ENCODE measurements at regions not wholly inside any gene's neighbourhood (a gene's known extent, or its start where the extent isn't known, plus 50 kb on each side); places are given as distances from the start of the nearest gene placed in this dataset.

DNA sequence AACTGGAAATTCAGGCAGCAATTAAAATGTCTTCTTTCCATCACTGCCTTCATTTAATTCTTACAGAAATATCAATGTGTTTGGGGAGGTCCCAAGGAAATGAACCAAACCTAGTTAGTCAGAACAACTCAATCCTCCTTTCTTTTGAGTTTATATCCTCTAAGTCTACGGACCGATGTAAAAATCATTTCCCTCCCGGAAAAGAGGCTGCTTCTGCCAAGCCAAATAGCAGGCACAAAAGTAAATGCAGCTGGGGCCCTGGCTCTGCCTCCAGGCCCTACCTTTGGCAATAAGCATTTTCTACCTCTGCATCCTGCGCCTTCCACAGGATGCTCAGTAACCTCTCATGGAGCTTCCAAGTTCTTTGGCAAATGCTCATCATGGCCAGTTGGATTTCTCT, 122.5 kb upstream of the COL8A1 start:
- no peaks in the 10 kb centered on the region for H3K9me3 ChIP-seq (ENCODE audit: low read length)
- H3F3A ChIP-seq (ENCODE audit: insufficient read depth, low read length, poor library complexity, severe bottlenecking), result no peaks in the 10 kb centered on the region
- no peaks in the 10 kb centered on the region for H3K27me3 ChIP-seq (ENCODE audit: insufficient read depth, low read depth, low read length)
- H2AFZ ChIP-seq (ENCODE audit: low read depth, low read length), result no peak overlapping the region
- no peak overlapping the region for H3K4me3 ChIP-seq (ENCODE audit: low read length)
- no peaks in the 10 kb centered on the region for H4K20me1 ChIP-seq (ENCODE audit: insufficient read depth)
- H3K27ac ChIP-seq (ENCODE audit: low read length), result no peak overlapping the region
- no peak overlapping the region for H3K4me2 ChIP-seq (ENCODE audit: low read length)
- H3K9ac ChIP-seq (ENCODE audit: low read length), result no peak overlapping the region
- no peaks in the 10 kb centered on the region for H3K36me3 ChIP-seq (ENCODE audit: insufficient read depth, low read length)
- H3K9me2 ChIP-seq (ENCODE audit: insufficient read depth, low read length), result no peaks in the 10 kb centered on the region
- H3K79me2 ChIP-seq (replicated peaks; ENCODE audit: insufficient read depth, low read length), result no peaks in the 10 kb centered on the region
- no peak for TF ChIP-seq RAD21 (conservative IDR thresholded peaks at IDR 0.05)
- TF ChIP-seq EP300 (conservative IDR thresholded peaks at IDR 0.05; ENCODE audit: poor library complexity, severe bottlenecking), result no peak
- TF ChIP-seq, protein P1, sequence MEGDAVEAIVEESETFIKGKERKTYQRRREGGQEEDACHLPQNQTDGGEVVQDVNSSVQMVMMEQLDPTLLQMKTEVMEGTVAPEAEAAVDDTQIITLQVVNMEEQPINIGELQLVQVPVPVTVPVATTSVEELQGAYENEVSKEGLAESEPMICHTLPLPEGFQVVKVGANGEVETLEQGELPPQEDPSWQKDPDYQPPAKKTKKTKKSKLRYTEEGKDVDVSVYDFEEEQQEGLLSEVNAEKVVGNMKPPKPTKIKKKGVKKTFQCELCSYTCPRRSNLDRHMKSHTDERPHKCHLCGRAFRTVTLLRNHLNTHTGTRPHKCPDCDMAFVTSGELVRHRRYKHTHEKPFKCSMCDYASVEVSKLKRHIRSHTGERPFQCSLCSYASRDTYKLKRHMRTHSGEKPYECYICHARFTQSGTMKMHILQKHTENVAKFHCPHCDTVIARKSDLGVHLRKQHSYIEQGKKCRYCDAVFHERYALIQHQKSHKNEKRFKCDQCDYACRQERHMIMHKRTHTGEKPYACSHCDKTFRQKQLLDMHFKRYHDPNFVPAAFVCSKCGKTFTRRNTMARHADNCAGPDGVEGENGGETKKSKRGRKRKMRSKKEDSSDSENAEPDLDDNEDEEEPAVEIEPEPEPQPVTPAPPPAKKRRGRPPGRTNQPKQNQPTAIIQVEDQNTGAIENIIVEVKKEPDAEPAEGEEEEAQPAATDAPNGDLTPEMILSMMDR (IDR thresholded peaks at IDR 0.05; ENCODE audit: poor library complexity, severe bottlenecking), result no peak
- TF ChIP-seq, protein P2, sequence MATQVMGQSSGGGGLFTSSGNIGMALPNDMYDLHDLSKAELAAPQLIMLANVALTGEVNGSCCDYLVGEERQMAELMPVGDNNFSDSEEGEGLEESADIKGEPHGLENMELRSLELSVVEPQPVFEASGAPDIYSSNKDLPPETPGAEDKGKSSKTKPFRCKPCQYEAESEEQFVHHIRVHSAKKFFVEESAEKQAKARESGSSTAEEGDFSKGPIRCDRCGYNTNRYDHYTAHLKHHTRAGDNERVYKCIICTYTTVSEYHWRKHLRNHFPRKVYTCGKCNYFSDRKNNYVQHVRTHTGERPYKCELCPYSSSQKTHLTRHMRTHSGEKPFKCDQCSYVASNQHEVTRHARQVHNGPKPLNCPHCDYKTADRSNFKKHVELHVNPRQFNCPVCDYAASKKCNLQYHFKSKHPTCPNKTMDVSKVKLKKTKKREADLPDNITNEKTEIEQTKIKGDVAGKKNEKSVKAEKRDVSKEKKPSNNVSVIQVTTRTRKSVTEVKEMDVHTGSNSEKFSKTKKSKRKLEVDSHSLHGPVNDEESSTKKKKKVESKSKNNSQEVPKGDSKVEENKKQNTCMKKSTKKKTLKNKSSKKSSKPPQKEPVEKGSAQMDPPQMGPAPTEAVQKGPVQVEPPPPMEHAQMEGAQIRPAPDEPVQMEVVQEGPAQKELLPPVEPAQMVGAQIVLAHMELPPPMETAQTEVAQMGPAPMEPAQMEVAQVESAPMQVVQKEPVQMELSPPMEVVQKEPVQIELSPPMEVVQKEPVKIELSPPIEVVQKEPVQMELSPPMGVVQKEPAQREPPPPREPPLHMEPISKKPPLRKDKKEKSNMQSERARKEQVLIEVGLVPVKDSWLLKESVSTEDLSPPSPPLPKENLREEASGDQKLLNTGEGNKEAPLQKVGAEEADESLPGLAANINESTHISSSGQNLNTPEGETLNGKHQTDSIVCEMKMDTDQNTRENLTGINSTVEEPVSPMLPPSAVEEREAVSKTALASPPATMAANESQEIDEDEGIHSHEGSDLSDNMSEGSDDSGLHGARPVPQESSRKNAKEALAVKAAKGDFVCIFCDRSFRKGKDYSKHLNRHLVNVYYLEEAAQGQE (IDR thresholded peaks at IDR 0.05; ENCODE audit: borderline replicate concordance), result no peak
- TF ChIP-seq EZH2 (IDR thresholded peaks at IDR 0.05; ENCODE audit: borderline replicate concordance, insufficient read depth, low read length, poor library complexity, severe bottlenecking), result no peak
- TF ChIP-seq MXI1 (conservative IDR thresholded peaks at IDR 0.05; ENCODE audit: poor library complexity, severe bottlenecking), result no peak
- no peak for TF ChIP-seq TAF1 (IDR thresholded peaks at IDR 0.05; ENCODE audit: low read depth)
- no peak for TF ChIP-seq SMC3 (conservative IDR thresholded peaks at IDR 0.05; ENCODE audit: poor library complexity)
- TF ChIP-seq POLR2AphosphoS5 (IDR thresholded peaks at IDR 0.05), result no peak

DNA sequence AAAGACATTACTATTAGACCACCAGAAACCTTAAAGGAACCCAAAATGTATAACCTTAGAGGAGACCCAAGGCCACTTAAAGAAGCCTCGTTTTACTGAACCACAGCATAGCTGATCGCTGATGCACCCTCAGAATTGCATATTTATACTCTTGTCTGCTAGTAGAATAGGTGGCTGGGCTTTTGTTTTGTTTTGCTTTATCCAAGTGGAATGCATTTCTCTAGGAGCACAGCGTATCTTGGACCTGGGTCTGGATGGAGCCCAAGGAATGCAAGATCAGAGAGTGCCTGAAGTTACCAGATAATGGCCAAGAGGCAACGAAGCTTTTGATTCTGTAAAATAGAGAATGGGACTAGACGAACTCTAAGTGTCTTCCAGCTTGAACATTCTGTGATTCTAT, 129.2 kb upstream of the COL8A1 start:
- H3K27ac ChIP-seq (ENCODE audit: low read length), result no peak overlapping the region
- H3K4me2 ChIP-seq (ENCODE audit: low read length), result no peak overlapping the region
- H3K36me3 ChIP-seq (ENCODE audit: insufficient read depth, low read length), result no peaks in the 10 kb centered on the region
- TF ChIP-seq EZH2 (IDR thresholded peaks at IDR 0.05; ENCODE audit: borderline replicate concordance, insufficient read depth, low read length, poor library complexity, severe bottlenecking) (no peak), POLR2AphosphoS5 (IDR thresholded peaks at IDR 0.05) (no peak), MXI1 (conservative IDR thresholded peaks at IDR 0.05; ENCODE audit: poor library complexity, severe bottlenecking) (no peak), RAD21 (conservative IDR thresholded peaks at IDR 0.05) (no peak), TAF1 (IDR thresholded peaks at IDR 0.05; ENCODE audit: low read depth) (no peak), EP300 (conservative IDR thresholded peaks at IDR 0.05; ENCODE audit: poor library complexity, severe bottlenecking) (no peak), SMC3 (conservative IDR thresholded peaks at IDR 0.05; ENCODE audit: poor library complexity) (no peak)
- TF ChIP-seq, protein P1 (IDR thresholded peaks at IDR 0.05; ENCODE audit: poor library complexity, severe bottlenecking), result no peak
- TF ChIP-seq, protein P2 (IDR thresholded peaks at IDR 0.05; ENCODE audit: borderline replicate concordance), result no peak
- no peaks in the 10 kb centered on the region for H3F3A ChIP-seq (ENCODE audit: insufficient read depth, low read length, poor library complexity, severe bottlenecking)
- H4K20me1 ChIP-seq (ENCODE audit: insufficient read depth), result no peaks in the 10 kb centered on the region
- no peak overlapping the region for H3K9ac ChIP-seq (ENCODE audit: low read length)
- no peaks in the 10 kb centered on the region for H3K9me2 ChIP-seq (ENCODE audit: insufficient read depth, low read length)
- no peaks in the 10 kb centered on the region for H3K27me3 ChIP-seq (ENCODE audit: insufficient read depth, low read depth, low read length)
- H3K4me3 ChIP-seq (ENCODE audit: low read length), result no peak overlapping the region
- H3K9me3 ChIP-seq (ENCODE audit: low read length), result no peaks in the 10 kb centered on the region
- H2AFZ ChIP-seq (ENCODE audit: low read depth, low read length), result no peak overlapping the region
- no peaks in the 10 kb centered on the region for H3K79me2 ChIP-seq (replicated peaks; ENCODE audit: insufficient read depth, low read length)

Measured in neural cell (in vitro differentiated cells).